NOMO-1 treated with DMSO at 0.1 percent for 48 hours (cell line): ENCODE measurements at regions not wholly inside any gene's neighbourhood (a gene's known extent, or its start where the extent isn't known, plus 50 kb on each side); places are given as distances from the start of the nearest gene placed in this dataset.
"Not testable (repeated sequence)": the region's sequence is repeated elsewhere in the genome, so short reads cannot be mapped to it uniquely, and the experiment has no call there.

Experiments
- DNase-seq: peaks from one replicate; lab custom pipeline; 2025; ENCODE audit not compliant: unreplicated experiment; lab: John Stamatoyannopoulos, UW

GRCh38 chr10:34058845-34059614, 724.6 kb upstream of the NRP1 start:
- no peak for DNase-seq

- DNase-seq, result not testable (repeated sequence)
These were observed 721.0 kb upstream of the NRP1 start for GRCh38 chr10:34055410-34055985.

DNA sequence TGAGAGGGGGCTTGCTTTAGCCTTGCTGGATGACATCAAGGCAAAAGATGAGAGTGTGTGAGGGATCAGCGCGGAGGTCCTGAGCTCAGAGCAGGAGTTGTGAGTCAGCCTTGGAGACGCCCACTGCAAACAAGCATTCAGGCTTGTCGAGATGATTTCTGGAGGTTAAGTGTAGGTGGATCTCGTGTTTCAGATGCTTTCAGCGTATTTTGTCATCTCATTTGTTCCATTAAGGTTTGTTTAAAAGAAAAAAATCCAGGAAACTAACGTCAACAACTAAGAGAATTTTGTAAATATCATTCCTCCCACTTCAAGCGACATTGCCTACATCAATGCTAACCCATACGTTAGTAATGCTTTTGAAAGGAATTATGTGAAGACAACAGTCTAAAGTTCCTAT, 715.4 kb upstream of the NRP1 start:
- DNase-seq, result no peak

GRCh38 chr10:34049469-34049868, 715.0 kb upstream of the NRP1 start:
- DNase-seq, result no peak

- DNase-seq, result no peak
These were observed 712.9 kb upstream of the NRP1 start for GRCh38 chr10:34047389-34047788.

DNA sequence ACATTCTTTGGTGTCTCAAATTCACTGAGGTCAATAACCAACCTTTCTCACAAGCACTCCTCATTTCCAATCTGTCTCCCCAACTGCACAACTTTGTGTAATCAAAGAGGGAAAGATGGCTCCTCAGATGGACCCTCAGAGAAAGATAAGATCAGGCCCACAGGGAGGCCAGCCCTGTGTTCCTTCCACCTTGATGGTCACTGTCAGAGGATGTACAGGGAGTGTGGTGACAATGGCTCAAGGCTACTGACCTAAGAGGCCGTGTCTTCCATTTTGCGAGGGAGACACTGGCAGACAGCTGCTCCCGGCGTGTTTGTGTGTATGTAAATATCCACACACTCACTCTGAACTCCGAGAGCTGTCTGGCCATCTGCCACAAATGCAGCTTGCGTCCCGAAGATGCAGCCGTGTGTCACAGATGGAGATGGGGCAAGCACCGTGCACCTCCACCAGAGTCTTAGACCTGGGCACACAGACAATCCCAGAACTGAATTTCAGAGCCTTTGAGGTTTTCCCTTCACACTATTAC, 712.1 kb upstream of the NRP1 start:
- DNase-seq, result no peak

DNA sequence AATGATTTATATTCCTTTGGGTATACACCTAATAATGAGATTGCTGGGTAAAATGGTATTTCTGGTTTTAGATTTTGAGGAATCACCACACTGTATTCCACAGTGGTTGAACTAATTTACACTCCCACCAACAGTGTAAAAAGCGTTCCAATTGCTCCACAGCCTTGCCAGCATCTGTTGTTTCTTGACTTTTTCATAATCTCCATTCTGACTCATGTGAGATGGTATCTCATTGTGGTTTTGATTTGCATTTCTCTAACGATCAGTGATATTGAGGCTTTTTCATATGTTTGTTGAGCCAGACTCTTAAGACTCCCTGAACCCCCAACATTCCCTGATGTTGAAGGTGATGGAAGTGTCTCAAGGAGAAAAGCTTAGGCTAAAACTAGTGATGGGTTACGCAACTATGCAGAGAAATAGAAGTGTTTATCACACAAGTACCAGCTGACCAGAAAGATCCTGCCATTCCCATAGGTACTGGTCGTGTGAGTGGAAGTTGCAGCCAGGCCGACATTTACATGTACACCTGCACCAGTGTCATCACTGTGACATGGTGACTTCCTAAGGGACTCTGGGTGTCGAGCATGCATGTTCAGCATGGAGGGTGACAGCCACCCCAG, 711.2 kb upstream of the NRP1 start:
- DNase-seq, result no peak

DNA sequence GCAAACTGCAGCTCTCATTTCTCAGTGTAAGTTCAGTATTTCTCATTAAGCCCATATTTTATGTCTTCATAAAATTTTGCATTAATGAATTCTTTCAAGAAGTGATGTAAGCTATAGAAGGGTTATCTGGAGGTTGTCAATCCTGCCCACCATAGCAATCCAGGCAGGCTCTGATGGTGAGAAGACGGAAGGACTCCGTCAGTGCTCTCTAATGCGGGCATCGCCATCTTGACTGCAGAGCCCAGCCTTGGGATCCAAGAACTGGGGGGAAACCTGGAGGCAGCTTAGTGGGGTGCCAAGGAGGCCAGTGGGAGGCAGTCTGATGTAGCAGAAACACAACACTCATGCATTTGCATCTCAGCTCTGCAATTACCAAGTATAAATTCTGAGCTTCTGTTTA, 707.4 kb upstream of the NRP1 start:
- DNase-seq, result no peak

DNA sequence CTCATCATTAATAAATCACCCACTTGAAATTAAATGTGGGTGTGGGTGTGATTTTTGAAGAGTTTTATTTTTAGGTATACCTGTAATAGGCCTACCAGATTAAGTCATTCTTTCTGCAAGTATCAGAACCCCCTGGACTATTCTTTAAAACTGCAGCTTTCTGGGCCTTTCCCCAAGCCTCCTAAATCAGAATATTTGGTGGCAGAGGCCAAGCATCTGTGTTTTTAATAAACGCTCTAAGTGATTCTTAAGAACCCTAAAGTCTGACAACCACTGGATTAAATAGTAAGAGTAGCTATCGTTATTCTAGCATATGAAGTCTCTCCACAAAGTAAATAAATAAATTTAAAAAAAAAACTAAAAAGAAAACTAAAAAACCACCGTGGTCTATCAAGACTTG, 703.0 kb upstream of the NRP1 start:
- no peak for DNase-seq

DNA sequence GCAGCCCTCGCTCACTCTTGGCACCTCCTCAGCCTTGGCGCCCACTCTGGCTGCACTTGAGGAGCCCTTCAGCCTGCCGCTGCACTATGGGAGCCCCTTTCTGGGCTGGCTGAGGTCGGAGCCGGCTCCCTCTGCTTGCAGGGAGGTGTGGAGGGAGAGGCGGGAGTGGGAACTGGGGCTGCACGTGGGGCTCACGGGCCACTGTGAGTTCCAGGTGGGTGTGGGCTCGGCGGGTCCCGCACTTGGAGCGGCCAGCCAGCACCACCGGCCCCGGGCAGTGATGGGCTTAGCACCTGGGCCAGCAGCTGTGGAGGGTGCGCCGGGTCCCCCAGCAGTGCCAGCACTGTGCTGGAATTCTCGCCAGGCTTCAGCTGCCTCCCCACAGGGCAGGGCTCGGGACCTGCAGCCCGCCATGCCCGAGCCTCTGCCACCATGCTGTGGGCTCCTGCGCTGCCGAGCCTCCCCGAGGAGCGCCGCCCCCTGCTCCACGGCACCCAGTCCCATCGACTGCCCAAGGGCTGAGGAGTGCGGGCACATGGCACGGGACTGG, 700.8 kb upstream of the NRP1 start:
- not testable (repeated sequence) for DNase-seq

DNA sequence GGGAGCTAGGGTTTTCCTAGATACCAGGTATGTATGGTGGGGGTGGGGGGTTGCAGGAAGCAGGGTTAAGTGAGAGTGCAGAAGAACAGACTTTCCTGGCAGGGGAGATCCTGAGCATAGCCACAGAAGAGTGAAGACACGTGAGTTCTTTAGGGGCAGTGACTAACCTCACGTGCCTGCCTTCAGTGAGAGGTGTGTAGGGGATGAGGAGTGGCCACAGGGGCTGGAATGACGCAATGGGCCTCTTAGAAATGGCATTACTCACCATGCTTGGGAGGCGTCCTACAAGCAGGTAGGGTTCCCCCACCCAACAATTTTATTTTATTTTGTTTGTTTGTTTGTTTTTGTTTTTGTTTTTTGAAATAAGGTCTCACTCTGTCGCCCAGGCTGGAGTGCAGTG, 698.6 kb upstream of the NRP1 start:
- no peak for DNase-seq

DNA sequence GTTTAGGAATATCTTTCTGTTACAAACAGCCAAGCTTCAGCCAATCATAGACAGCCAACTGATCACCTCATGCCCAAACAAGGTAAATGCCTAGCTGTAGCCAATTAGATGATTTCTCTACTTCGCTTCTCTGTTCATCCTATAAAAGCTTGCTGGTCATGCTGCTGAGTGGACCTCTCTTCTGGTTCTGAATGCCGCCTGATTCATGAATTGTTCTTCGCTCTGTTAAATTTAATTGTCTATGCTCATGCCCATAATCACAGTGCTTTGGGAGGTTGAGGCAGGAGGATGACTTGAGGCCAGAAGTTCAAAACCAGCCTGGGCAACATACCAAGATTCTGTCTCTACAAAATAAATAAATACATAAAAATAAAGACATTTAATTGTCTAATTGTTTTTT, 698.1 kb upstream of the NRP1 start:
- DNase-seq, result no peak

DNA sequence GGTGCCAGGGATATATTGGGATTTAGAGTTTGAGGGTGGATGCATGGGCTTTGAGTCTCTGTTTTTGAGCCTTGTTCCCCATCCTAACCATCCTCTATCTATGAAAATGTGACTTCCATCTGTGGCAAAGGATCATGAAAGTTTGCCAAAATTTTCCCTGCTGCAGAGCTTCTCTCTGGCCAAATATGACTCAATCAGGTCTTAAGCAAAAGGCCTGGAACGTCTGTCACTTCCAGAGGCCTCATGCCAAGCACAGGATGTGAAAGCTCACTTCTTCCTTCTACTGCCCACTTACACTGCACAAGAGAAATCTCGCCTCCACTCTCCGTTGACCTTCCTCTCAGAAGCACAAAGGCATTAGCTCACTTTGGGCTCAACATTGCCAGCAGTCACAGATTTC, 696.9 kb upstream of the NRP1 start:
- DNase-seq, result no peak

DNA sequence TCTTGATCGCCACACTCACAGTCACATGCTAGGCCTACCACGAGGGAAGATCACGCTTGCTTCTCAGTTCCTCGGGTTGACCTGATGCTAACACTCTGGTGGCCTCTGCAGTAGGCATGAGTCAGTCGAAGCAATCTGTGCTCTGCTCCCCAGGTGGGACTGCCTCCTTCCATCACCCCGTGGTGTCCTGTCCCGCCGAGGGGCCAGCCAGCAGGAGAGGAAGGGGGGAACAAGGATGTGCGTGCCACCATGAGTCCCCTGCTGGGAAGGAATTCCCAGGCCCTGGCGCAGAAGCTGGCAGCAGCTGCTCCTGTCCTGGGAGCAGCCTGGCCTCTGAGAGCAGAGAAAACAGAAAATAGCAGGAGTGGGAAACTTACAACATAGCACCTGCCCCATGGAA, 695.0 kb upstream of the NRP1 start:
- no peak for DNase-seq

DNA sequence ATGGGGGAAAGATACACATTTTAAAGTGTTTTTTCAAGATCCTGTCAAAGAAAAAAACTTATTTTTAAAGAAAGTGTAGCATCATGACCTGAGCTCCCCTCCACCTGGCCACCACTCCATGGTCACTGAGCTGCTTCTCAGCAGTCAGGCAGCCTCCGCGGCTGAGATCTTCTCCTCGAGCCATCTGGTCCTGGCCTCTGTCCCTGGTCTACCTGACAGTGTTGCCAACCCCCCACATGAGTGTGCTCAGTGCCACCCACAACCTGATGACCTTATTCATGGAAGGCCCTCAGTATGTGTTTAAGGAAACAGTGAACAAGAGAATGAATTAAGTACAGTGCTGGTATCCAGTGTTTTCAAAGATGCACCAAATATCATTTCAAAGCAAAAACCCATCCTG, 694.5 kb upstream of the NRP1 start:
- no peak for DNase-seq

DNA sequence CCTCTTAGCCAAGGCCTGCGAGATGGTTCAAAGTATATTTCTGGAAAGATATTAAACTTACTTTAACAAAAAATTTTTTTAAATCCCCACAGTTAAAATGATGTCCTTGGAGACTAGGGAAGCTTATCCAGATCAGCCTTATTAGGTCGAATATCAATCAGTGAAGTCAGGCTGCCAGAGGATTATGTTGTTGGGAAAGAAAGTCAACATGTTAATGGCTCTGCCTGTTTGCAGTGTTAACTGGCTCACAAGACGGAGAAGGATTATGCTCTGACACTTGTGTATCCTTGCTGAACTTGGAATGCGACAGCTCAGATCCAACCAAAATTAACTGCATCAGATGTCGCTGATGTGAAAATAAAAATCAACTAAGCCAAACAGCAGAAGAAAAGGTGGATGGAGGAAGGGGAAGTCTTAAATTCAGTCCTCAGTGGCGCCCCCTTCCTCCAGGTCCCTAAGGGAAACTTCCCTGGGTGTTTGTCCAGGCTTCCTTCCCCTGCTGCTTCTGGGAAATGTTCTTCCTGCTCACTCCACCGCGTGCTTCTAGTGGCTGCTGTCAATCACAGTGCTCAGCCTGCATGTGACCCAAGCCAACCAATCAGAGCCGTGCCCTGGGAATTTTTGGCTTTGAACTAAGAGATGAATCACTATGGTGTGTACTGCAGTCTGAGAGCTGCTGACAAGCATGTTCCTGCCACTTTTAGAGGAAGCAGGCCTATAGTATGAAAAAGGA, 690.4 kb upstream of the NRP1 start:
- no peak for DNase-seq

DNA sequence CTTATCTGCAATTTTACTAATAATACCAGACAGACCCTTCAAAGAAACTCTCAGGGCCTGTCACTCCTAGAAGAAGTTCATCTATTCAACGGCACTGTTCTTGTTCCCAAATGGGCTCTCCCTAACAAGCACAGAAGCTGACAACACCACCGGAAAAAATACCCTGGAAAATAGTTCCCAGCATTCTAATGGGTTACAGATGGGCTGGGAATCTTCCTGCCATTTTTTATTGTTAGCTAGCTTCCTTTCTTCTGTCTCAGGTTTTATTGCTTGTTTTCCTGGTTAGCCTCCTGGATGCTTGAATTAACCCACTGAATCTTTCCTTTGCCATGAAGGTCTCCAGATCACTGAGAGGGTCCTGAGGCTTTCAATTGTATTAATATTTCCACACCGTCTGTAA, 689.8 kb upstream of the NRP1 start:
- no peak for DNase-seq

DNA sequence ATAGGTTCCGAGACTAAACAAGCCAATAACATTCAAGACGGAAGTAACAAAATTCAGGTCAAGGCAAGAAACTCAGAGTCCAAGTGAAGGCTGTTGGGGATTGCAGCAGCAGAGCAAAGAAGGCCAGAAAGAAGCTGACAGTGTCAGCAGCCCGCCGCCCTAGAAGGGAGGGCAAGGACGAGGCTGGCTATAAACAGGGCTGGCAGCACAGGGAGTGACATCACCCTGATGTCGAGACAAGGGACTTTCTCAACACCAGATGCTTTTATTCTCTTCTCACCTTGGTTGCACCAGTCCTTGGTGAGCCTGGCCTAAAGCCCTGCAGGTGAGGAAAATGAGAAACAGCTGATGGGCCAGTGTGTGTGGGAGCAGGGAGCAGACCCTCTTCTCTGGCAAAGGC, 687.7 kb upstream of the NRP1 start:
- no peak for DNase-seq

- no peak for DNase-seq
These were observed 684.3 kb upstream of the NRP1 start for GRCh38 chr10:34018784-34019183.

DNA sequence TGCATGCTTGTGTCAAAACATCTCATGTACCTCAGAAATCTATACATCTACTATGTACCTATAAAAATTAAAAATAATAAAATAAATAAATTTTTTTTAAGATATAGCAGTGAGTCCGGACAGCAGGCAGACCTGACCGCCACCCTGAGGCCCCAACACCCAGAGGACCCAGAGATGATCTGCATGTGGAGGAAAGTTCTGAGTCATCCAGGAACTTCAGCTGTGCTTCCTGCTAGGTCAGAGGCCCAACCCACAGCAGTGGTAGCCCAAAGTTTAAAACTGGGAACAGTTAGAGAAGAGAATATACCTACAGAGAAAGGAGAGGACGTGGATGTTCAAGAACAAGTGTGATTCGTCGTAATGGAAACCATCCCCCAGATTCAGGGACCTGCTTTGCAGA, 683.7 kb upstream of the NRP1 start:
- no peak for DNase-seq

- DNase-seq, result no peak
These were observed 682.8 kb upstream of the NRP1 start for GRCh38 chr10:34017281-34017680.
